Muscle layer of duodenum (tissue), 2 donors: ENCODE measurements at regions not wholly inside any gene's neighbourhood (a gene's known extent, or its start where the extent isn't known, plus 50 kb on each side); places are given as distances from the start of the nearest gene placed in this dataset.

Experiments
- H3K27ac ChIP-seq: one replicate; pipeline ENCODE4 v1.7.0; 2013; ENCODE audit warnings: mild to moderate bottlenecking, low read length
- H3K27me3 ChIP-seq: one replicate; pipeline ENCODE4 v1.7.0; 2013; ENCODE audit warnings: low read depth, mild to moderate bottlenecking, control low read depth, low read length
- H3K36me3 ChIP-seq, 2 donors: one replicate each; pipeline ENCODE4 v1.7.0; 2013; ENCODE audit warnings: low read length in 2 of 2, control low read depth in 1 of 2, mild to moderate bottlenecking in 1 of 2; ENCODE audit not compliant: insufficient read depth in 2 of 2, control insufficient read depth in 1 of 2
- H3K4me1 ChIP-seq, 2 donors: one replicate each; pipeline ENCODE4 v1.7.0; 2013; ENCODE audit warnings: low read length in 2 of 2, mild to moderate bottlenecking in 2 of 2, control low read depth in 1 of 2, moderate library complexity in 1 of 2; ENCODE audit not compliant: insufficient read depth in 2 of 2, control insufficient read depth in 1 of 2
- H3K4me3 ChIP-seq, 2 donors: one replicate each; pipeline ENCODE4 v1.7.0; 2013; ENCODE audit warnings: low read length in 2 of 2, low read depth in 1 of 2, mild to moderate bottlenecking in 1 of 2
- H3K9me3 ChIP-seq, 2 donors: one replicate each; pipeline ENCODE4 v1.7.0; 2013; ENCODE audit warnings: low read length in 2 of 2, control low read depth in 1 of 2, mild to moderate bottlenecking in 1 of 2; ENCODE audit not compliant: control insufficient read depth in 1 of 2
- donor health status: healthy.

- Histone ChIP-seq H3K27ac (no peak overlapping the region), H3K4me1 (no peaks in the 10 kb centered on the region), H3K9me3 (no peaks in the 10 kb centered on the region), H3K4me3 (no peak overlapping the region), H3K36me3 (no peaks in the 10 kb centered on the region), H3K27me3 (no peaks in the 10 kb centered on the region)
These were observed 328.8 kb upstream of the SLITRK1 start for GRCh38 chr13:84211048-84211447.

GRCh38 chr13:84208246-84208910 is 326.1 kb upstream of the SLITRK1 start:
- H3K36me3 ChIP-seq: no peaks in the 10 kb centered on the region
- H3K4me3 ChIP-seq: no peak overlapping the region
- no peaks in the 10 kb centered on the region for H3K9me3 ChIP-seq
- no peak overlapping the region for H3K27ac ChIP-seq
- no peaks in the 10 kb centered on the region for H3K4me1 ChIP-seq
- H3K27me3 ChIP-seq: no peaks in the 10 kb centered on the region

GRCh38 chr13:84207509-84207908 is 325.2 kb upstream of the SLITRK1 start:
- Histone ChIP-seq H3K4me3 (no peak overlapping the region), H3K36me3 (no peaks in the 10 kb centered on the region), H3K9me3 (no peaks in the 10 kb centered on the region), H3K27ac (no peak overlapping the region), H3K27me3 (no peaks in the 10 kb centered on the region), H3K4me1 (no peaks in the 10 kb centered on the region)

GRCh38 chr13:84200971-84201370 is 318.7 kb upstream of the SLITRK1 start:
- no peaks in the 10 kb centered on the region for H3K9me3 ChIP-seq
- no peaks in the 10 kb centered on the region for H3K36me3 ChIP-seq
- no peaks in the 10 kb centered on the region for H3K27me3 ChIP-seq

GRCh38 chr13:84192125-84192524 is 309.9 kb upstream of the SLITRK1 start:
- no peaks in the 10 kb centered on the region for H3K9me3 ChIP-seq
- no peaks in the 10 kb centered on the region for H3K36me3 ChIP-seq
- H3K27ac ChIP-seq: no peak overlapping the region
- no peaks in the 10 kb centered on the region for H3K27me3 ChIP-seq
- H3K4me3 ChIP-seq: no peak overlapping the region
- H3K4me1 ChIP-seq: no peaks in the 10 kb centered on the region

More at GRCh38 chr13:84200971-84201370, 318.7 kb upstream of the SLITRK1 start:
- H3K4me3 ChIP-seq: no peak overlapping the region
- H3K4me1 ChIP-seq: no peaks in the 10 kb centered on the region
- no peak overlapping the region for H3K27ac ChIP-seq

GRCh38 chr13:84191139-84191538 is 308.9 kb upstream of the SLITRK1 start:
- Histone ChIP-seq H3K27ac (no peak overlapping the region), H3K4me3 (no peak overlapping the region), H3K9me3 (no peaks in the 10 kb centered on the region), H3K27me3 (no peaks in the 10 kb centered on the region), H3K4me1 (no peaks in the 10 kb centered on the region), H3K36me3 (no peaks in the 10 kb centered on the region)

GRCh38 chr13:84187626-84188025 is 305.4 kb upstream of the SLITRK1 start:
- H3K4me3 ChIP-seq: no peak overlapping the region
- no peak overlapping the region for H3K27ac ChIP-seq
- H3K4me1 ChIP-seq: no peaks in the 10 kb centered on the region
- H3K27me3 ChIP-seq: no peaks in the 10 kb centered on the region
- H3K36me3 ChIP-seq: no peaks in the 10 kb centered on the region
- H3K9me3 ChIP-seq: no peaks in the 10 kb centered on the region

- no peaks in the 10 kb centered on the region for H3K9me3 ChIP-seq
- no peaks in the 10 kb centered on the region for H3K4me1 ChIP-seq
- no peak overlapping the region for H3K27ac ChIP-seq
- H3K4me3 ChIP-seq: no peak overlapping the region
- H3K27me3 ChIP-seq: no peaks in the 10 kb centered on the region
- H3K36me3 ChIP-seq: no peaks in the 10 kb centered on the region
These were observed 257.4 kb upstream of the SLITRK1 start for GRCh38 chr13:84139561-84140158.

GRCh38 chr13:84137292-84137691 is 255.0 kb upstream of the SLITRK1 start:
- Histone ChIP-seq H3K9me3 (no peaks in the 10 kb centered on the region), H3K36me3 (no peaks in the 10 kb centered on the region), H3K27ac (no peak overlapping the region), H3K4me3 (no peak overlapping the region), H3K27me3 (no peaks in the 10 kb centered on the region), H3K4me1 (no peaks in the 10 kb centered on the region)

- no peaks in the 10 kb centered on the region for H3K4me1 ChIP-seq
- no peaks in the 10 kb centered on the region for H3K27me3 ChIP-seq
- H3K9me3 ChIP-seq: no peaks in the 10 kb centered on the region
- no peaks in the 10 kb centered on the region for H3K36me3 ChIP-seq
- no peak overlapping the region for H3K4me3 ChIP-seq
- no peak overlapping the region for H3K27ac ChIP-seq
These were observed 254.3 kb upstream of the SLITRK1 start for GRCh38 chr13:84136582-84136981.

GRCh38 chr13:84132491-84132890 is 250.2 kb upstream of the SLITRK1 start:
- no peaks in the 10 kb centered on the region for H3K27me3 ChIP-seq
- H3K36me3 ChIP-seq: no peaks in the 10 kb centered on the region
- H3K9me3 ChIP-seq: no peaks in the 10 kb centered on the region
- H3K4me3 ChIP-seq: no peak overlapping the region
- no peak overlapping the region for H3K27ac ChIP-seq
- no peaks in the 10 kb centered on the region for H3K4me1 ChIP-seq

- Histone ChIP-seq H3K9me3 (no peaks in the 10 kb centered on the region), H3K27me3 (no peaks in the 10 kb centered on the region), H3K4me3 (no peak overlapping the region), H3K36me3 (no peaks in the 10 kb centered on the region), H3K27ac (no peak overlapping the region), H3K4me1 (no peaks in the 10 kb centered on the region)
These were observed 249.0 kb upstream of the SLITRK1 start for GRCh38 chr13:84131249-84131648.
